ENCODE measurements at regions not wholly inside any gene's neighbourhood (a gene's known extent, or its start where the extent isn't known, plus 50 kb on each side); places are given as distances from the start of the nearest gene placed in this dataset.

DNA sequence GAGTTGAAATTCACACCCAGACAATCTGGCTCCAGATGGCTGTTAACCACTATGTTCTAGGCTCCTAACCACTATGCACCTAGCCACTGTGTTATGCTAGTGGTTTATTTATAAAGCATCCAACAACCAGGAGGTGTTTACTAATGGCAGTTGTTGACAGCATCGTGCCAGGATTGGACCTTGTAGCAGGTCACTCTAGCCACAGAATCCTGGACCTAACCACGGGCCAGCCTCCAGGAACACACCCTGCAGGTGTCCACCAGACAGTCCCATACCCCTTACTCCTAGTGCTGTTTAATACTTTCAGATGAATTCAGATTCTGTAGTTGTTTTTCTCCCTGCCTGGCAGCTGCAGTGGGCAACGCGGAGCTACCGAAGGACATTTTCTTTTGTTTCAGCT, 109.4 kb upstream of the MYL2 start:
- no peaks in the 10 kb centered on the region for H3K36me3 ChIP-seq (ENCODE audit: control insufficient read depth in 2 of 2, insufficient read depth in 2 of 2, low read length in 1 of 2)
- no peak for ATAC-seq

DNA sequence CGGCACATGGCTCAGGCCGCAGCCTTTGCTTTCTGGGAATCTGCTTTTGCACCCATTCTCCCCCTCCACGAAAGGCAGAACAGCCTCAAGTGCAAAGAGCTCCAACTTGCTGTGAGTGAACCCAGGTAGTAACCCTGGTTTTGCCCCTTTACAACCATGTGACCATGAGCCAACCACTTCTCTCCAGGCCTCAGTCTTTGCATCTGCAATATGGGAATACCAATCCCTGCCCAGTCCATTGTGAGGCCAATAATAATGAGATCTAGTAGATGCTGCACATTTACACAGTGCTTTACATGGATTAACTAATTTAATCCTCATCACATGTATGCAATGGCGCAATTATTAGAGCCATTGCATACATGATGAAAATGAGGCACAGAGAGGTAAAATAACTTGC, 108.9 kb upstream of the MYL2 start:
- intact Hi-C loops (cut with micrococcal nuclease; ENCODE audit: unreplicated experiment), result loop anchor here (10.0 kb wide), 1 partner anchor 145 kb away; no protein-coding TSS in a partner anchor
- TF ChIP-seq BHLHE40 (IDR thresholded peaks at IDR 0.05; ENCODE audit: borderline replicate concordance in 1 of 2, low read depth in 2 of 2, low read length in 1 of 2) (no peak), HCFC1 (IDR thresholded peaks at IDR 0.05; ENCODE audit: low read length) (no peak)
- TF ChIP-seq, protein P1, sequence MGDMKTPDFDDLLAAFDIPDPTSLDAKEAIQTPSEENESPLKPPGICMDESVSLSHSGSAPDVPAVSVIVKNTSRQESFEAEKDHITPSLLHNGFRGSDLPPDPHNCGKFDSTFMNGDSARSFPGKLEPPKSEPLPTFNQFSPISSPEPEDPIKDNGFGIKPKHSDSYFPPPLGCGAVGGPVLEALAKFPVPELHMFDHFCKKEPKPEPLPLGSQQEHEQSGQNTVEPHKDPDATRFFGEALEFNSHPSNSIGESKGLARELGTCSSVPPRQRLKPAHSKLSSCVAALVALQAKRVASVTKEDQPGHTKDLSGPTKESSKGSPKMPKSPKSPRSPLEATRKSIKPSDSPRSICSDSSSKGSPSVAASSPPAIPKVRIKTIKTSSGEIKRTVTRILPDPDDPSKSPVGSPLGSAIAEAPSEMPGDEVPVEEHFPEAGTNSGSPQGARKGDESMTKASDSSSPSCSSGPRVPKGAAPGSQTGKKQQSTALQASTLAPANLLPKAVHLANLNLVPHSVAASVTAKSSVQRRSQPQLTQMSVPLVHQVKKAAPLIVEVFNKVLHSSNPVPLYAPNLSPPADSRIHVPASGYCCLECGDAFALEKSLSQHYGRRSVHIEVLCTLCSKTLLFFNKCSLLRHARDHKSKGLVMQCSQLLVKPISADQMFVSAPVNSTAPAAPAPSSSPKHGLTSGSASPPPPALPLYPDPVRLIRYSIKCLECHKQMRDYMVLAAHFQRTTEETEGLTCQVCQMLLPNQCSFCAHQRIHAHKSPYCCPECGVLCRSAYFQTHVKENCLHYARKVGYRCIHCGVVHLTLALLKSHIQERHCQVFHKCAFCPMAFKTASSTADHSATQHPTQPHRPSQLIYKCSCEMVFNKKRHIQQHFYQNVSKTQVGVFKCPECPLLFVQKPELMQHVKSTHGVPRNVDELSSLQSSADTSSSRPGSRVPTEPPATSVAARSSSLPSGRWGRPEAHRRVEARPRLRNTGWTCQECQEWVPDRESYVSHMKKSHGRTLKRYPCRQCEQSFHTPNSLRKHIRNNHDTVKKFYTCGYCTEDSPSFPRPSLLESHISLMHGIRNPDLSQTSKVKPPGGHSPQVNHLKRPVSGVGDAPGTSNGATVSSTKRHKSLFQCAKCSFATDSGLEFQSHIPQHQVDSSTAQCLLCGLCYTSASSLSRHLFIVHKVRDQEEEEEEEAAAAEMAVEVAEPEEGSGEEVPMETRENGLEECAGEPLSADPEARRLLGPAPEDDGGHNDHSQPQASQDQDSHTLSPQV (IDR thresholded peaks at IDR 0.05), result no peak
- TF ChIP-seq, protein P2, sequence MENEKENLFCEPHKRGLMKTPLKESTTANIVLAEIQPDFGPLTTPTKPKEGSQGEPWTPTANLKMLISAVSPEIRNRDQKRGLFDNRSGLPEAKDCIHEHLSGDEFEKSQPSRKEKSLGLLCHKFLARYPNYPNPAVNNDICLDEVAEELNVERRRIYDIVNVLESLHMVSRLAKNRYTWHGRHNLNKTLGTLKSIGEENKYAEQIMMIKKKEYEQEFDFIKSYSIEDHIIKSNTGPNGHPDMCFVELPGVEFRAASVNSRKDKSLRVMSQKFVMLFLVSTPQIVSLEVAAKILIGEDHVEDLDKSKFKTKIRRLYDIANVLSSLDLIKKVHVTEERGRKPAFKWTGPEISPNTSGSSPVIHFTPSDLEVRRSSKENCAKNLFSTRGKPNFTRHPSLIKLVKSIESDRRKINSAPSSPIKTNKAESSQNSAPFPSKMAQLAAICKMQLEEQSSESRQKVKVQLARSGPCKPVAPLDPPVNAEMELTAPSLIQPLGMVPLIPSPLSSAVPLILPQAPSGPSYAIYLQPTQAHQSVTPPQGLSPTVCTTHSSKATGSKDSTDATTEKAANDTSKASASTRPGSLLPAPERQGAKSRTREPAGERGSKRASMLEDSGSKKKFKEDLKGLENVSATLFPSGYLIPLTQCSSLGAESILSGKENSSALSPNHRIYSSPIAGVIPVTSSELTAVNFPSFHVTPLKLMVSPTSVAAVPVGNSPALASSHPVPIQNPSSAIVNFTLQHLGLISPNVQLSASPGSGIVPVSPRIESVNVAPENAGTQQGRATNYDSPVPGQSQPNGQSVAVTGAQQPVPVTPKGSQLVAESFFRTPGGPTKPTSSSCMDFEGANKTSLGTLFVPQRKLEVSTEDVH (IDR thresholded peaks at IDR 0.05; ENCODE audit: low read depth, partially characterized antibody), result no peak

More for the DNA sequence above, 109.4 kb upstream of the MYL2 start:
- peaks cover 1 to 8% of the 10 kb centered on the region in 2 experiments; a peak in 2 of 4 replicates for H3K27me3 ChIP-seq (replicated peaks in 1 of 2; ENCODE audit: control insufficient read depth in 2 of 2, insufficient read depth in 2 of 2, low read length in 1 of 2)
- BruUV-seq (replicated peaks), result no TSS peak
- no peak for FAIRE-seq
- no peak overlapping the region for H2AFZ ChIP-seq (ENCODE audit: control insufficient read depth, low read depth, low read length)
- no peaks in the 10 kb centered on the region for H4K20me1 ChIP-seq (ENCODE audit: control insufficient read depth, insufficient read depth)
- H3K9ac ChIP-seq (ENCODE audit: control insufficient read depth, insufficient read depth, low read length), result no peak overlapping the region
- H3K4me3 ChIP-seq, result no peak overlapping the region
- WGBS (ENCODE audit: insufficient coverage, insufficient replicate concordance, low lambda C conversion rate, missing lambda C conversion rate), result 64% methylated on average over 5 of the region's 5 CpGs
- H3K79me2 ChIP-seq (ENCODE audit: control insufficient read depth, insufficient read depth, low read length), result no peaks in the 10 kb centered on the region
- no peak overlapping the region for H3K27ac ChIP-seq (ENCODE audit: control insufficient read depth, insufficient read depth)
- H3K4me1 ChIP-seq (ENCODE audit: control insufficient read depth, insufficient read depth, low read length), result no peaks in the 10 kb centered on the region
- CTCF ChIA-PET, result no interaction called here
- TF ChIP-seq MTA3 (IDR thresholded peaks at IDR 0.05; ENCODE audit: borderline replicate concordance, low read length), result no peak
- no peak for TF ChIP-seq ATF7 (IDR thresholded peaks at IDR 0.05; ENCODE audit: low read depth)
- no peak for TF ChIP-seq PAX8 (IDR thresholded peaks at IDR 0.05)
- TF ChIP-seq FOXM1 (IDR thresholded peaks at IDR 0.05; ENCODE audit: low read depth, low read length), result no peak
- TF ChIP-seq, protein P3, sequence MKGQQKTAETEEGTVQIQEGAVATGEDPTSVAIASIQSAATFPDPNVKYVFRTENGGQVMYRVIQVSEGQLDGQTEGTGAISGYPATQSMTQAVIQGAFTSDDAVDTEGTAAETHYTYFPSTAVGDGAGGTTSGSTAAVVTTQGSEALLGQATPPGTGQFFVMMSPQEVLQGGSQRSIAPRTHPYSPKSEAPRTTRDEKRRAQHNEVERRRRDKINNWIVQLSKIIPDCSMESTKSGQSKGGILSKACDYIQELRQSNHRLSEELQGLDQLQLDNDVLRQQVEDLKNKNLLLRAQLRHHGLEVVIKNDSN (IDR thresholded peaks at IDR 0.05; ENCODE audit: borderline replicate concordance, extremely low read length, insufficient read depth, low read depth, low read length), result no peak
- TF ChIP-seq CREB1 (IDR thresholded peaks at IDR 0.05; ENCODE audit: low read depth), result no peak
- TF ChIP-seq EZH2 (IDR thresholded peaks at IDR 0.05; ENCODE audit: borderline replicate concordance, control insufficient read depth, low read depth, low read length), result no peak
- TF ChIP-seq MEF2B (IDR thresholded peaks at IDR 0.05; ENCODE audit: partially characterized antibody, poor library complexity, severe bottlenecking), result no peak
- no peak for TF ChIP-seq ZNF384 (IDR thresholded peaks at IDR 0.05; ENCODE audit: borderline replicate concordance, low read depth, low read length)
- no peak for DNase-seq (ENCODE audit: low read depth, low spot score)
- intact Hi-C loops (cut with micrococcal nuclease; ENCODE audit: unreplicated experiment), result loop anchor here (10.0 kb wide), 1 partner anchor 145 kb away; no protein-coding TSS in a partner anchor
- in situ Hi-C loops (cut with MboI), result no loop called here
- SMC1A ChIA-PET (ENCODE audit: uncharacterized antibody, unreplicated experiment), result no interaction called here
- no peaks in the 10 kb centered on the region for H3K9me3 ChIP-seq (replicated peaks; ENCODE audit: control insufficient read depth, insufficient read depth, low read length)
- RAD21 ChIA-PET (ENCODE audit: unreplicated experiment), result interaction anchor here (1.4 kb wide), 1 partner anchor 134 kb away, joined by 3 read pairs; no protein-coding TSS in a partner anchor
- POLR2A ChIA-PET, result no interaction called here
- H3K4me2 ChIP-seq (ENCODE audit: control insufficient read depth, insufficient read depth), result no peak overlapping the region

More for the DNA sequence above, 108.9 kb upstream of the MYL2 start:
- ChIA-PET POLR2A (no interaction called here), RAD21 (ENCODE audit: unreplicated experiment) (interaction anchor here (1.4 kb wide), 1 partner anchor 133 kb away, joined by 3 read pairs; no protein-coding TSS in a partner anchor), CTCF (no interaction called here), SMC1A (ENCODE audit: uncharacterized antibody, unreplicated experiment) (no interaction called here)
- FAIRE-seq, result no peak
- Histone ChIP-seq H3K9ac (ENCODE audit: control insufficient read depth, insufficient read depth, low read length) (no peak overlapping the region), H3K4me2 (ENCODE audit: control insufficient read depth, insufficient read depth) (no peak overlapping the region), H3K4me1 (ENCODE audit: control insufficient read depth, insufficient read depth, low read length) (no peaks in the 10 kb centered on the region), H4K20me1 (ENCODE audit: control insufficient read depth, insufficient read depth) (no peaks in the 10 kb centered on the region), H3K79me2 (ENCODE audit: control insufficient read depth, insufficient read depth, low read length) (no peaks in the 10 kb centered on the region), H3K36me3 (ENCODE audit: control insufficient read depth in 2 of 2, insufficient read depth in 2 of 2, low read length in 1 of 2) (no peaks in the 10 kb centered on the region), H3K27me3 (replicated peaks in 1 of 2; ENCODE audit: control insufficient read depth in 2 of 2, insufficient read depth in 2 of 2, low read length in 1 of 2) (peaks cover 1 to 8% of the 10 kb centered on the region in 2 experiments; a peak in 2 of 4 replicates), H3K27ac (ENCODE audit: control insufficient read depth, insufficient read depth) (no peak overlapping the region), H2AFZ (ENCODE audit: control insufficient read depth, low read depth, low read length) (no peak overlapping the region), H3K9me3 (replicated peaks; ENCODE audit: control insufficient read depth, insufficient read depth, low read length) (no peaks in the 10 kb centered on the region), H3K4me3 (no peak overlapping the region)
- in situ Hi-C loops (cut with MboI), result no loop called here
- BruUV-seq (replicated peaks), result no TSS peak
- 60% methylated on average over 4 of the region's 4 CpGs for WGBS (ENCODE audit: insufficient coverage, insufficient replicate concordance, low lambda C conversion rate, missing lambda C conversion rate)
- ATAC-seq, result no peak
- DNase-seq (ENCODE audit: low read depth, low spot score), result no peak
